ENCODE measurements at regions not wholly inside any gene's neighbourhood (a gene's known extent, or its start where the extent isn't known, plus 50 kb on each side); places are given as distances from the start of the nearest gene placed in this dataset.

GRCh38 chr9:126067031-126067734 is 259.4 kb upstream of the MVB12B start:
- no peak overlapping the region for H4K91ac ChIP-seq (replicated peaks; ENCODE audit: insufficient read length, low read length)
- H3K23me2 ChIP-seq (ENCODE audit: low read depth, low read length), result no peaks in the 10 kb centered on the region
- H2AK5ac ChIP-seq (ENCODE audit: low read depth, low read length), result no peak overlapping the region
- FAIRE-seq (no peak), DNase-seq (ENCODE audit: low read depth in 1 of 2, low spot score in 2 of 2) (no peak)
- H2BK120ac ChIP-seq (replicated peaks; ENCODE audit: low read depth, low read length), result no peak overlapping the region
- no peak for TF ChIP-seq KDM4A (IDR thresholded peaks at IDR 0.05; ENCODE audit: low read depth, low read length, severe bottlenecking)
- no peak for TF ChIP-seq CTCF (IDR thresholded peaks at IDR 0.05; ENCODE audit: control extremely low read depth in 1 of 3, insufficient read depth in 1 of 3, low read depth in 1 of 3, low read length in 3 of 3)
- TF ChIP-seq TEAD4 (IDR thresholded peaks at IDR 0.05; ENCODE audit: low read depth, low read length), result no peak
- TF ChIP-seq GTF2F1 (IDR thresholded peaks at IDR 0.05; ENCODE audit: borderline replicate concordance, low read depth, low read length), result no peak
- TF ChIP-seq POLR2AphosphoS5 (IDR thresholded peaks at IDR 0.05; ENCODE audit: low read depth, low read length), result no peak
- no peaks in the 10 kb centered on the region for H3K9me3 ChIP-seq (ENCODE audit: insufficient read depth in 2 of 2, low read depth in 1 of 2, low read length in 1 of 2)
- H3K79me1 ChIP-seq (ENCODE audit: low read depth, low read length), result no peaks in the 10 kb centered on the region
- no peak overlapping the region for H3K4ac ChIP-seq (replicated peaks; ENCODE audit: insufficient read length, low read depth, low read length)
- H2AFZ ChIP-seq (ENCODE audit: low read length), result 0 out of 2 replicates have a peak overlapping the region, but pooled peaks have one; percentile 7
- H4K20me1 ChIP-seq (replicated peaks in 1 of 2; ENCODE audit: control insufficient read depth in 1 of 2, insufficient read depth in 2 of 2, low read length in 2 of 2), result no peaks in the 10 kb centered on the region
- no peak overlapping the region for H2BK15ac ChIP-seq (ENCODE audit: low read length)
- H3K18ac ChIP-seq (ENCODE audit: extremely low read depth, low read length), result no peak overlapping the region
- no peaks in the 10 kb centered on the region for H3K27me3 ChIP-seq (replicated peaks in 1 of 4; ENCODE audit: control insufficient read depth in 3 of 4, extremely low read depth in 1 of 4, insufficient read depth in 3 of 4, low read length in 3 of 4)
- CTCF ChIA-PET (ENCODE audit: partially characterized antibody), result interaction anchor here (0.8 to 1.4 kb wide), 4 partner anchors 9 to 163 kb away, joined by 3 to 6 read pairs (median 3); no protein-coding TSS in a partner anchor
- H2BK12ac ChIP-seq (ENCODE audit: low read depth, low read length), result no peak overlapping the region
- H2BK20ac ChIP-seq (ENCODE audit: low read length), result no peak overlapping the region
- peaks cover 0 to 2% (median 0%) of the 10 kb centered on the region in 4 experiments; a peak in 1 of 7 replicates for H3K4me1 ChIP-seq (replicated peaks in 1 of 4; ENCODE audit: control insufficient read depth in 3 of 4, insufficient read depth in 4 of 4, low read length in 3 of 4)
- no peak overlapping the region for H3K27ac ChIP-seq (ENCODE audit: low read depth, low read length)
- H3K79me2 ChIP-seq (ENCODE audit: control insufficient read depth in 1 of 2, insufficient read depth in 2 of 2, low read length in 2 of 2), result no peaks in the 10 kb centered on the region
- H3K56ac ChIP-seq (replicated peaks; ENCODE audit: insufficient read length, low read depth, low read length), result no peak overlapping the region
- H3K36me3 ChIP-seq (ENCODE audit: control insufficient read depth in 2 of 4, insufficient read depth in 4 of 4, low read length in 3 of 4), result no peaks in the 10 kb centered on the region
- POLR2A ChIA-PET (ENCODE audit: partially characterized antibody), result interaction anchor here (0.6 to 1.1 kb wide), 2 partner anchors 14 to 15 kb away, joined by 3 to 4 read pairs; no protein-coding TSS in a partner anchor
- no peak overlapping the region for H4K8ac ChIP-seq (ENCODE audit: extremely low read depth, insufficient read depth, low read length)
- H3K4me2 ChIP-seq (ENCODE audit: insufficient read depth in 1 of 2, low read depth in 2 of 2, low read length in 2 of 2), result no peak overlapping the region
- H3K14ac ChIP-seq (ENCODE audit: insufficient read length), result no peak overlapping the region
- H4K5ac ChIP-seq (ENCODE audit: insufficient read length, low read depth, low read length), result no peak overlapping the region
- no peak overlapping the region for H3K23ac ChIP-seq (ENCODE audit: insufficient read length)
- H2BK5ac ChIP-seq (ENCODE audit: low read depth, low read length), result no peak overlapping the region
- 85% methylated on average over 3 of the region's 4 CpGs; no CpG with 5 or more reads in 1 of the 2 experiments for WGBS, 2 experiments (ENCODE audit: extremely low coverage in 1 of 2, insufficient coverage in 1 of 2, insufficient read length in 1 of 2, insufficient replicate concordance in 2 of 2, low coverage in 1 of 2, low lambda C conversion rate in 2 of 2, missing lambda C conversion rate in 1 of 2)
- H3K9ac ChIP-seq (replicated peaks in 1 of 4; ENCODE audit: extremely low read depth in 1 of 4, low read depth in 3 of 4, low read length in 3 of 4), result no peak overlapping the region
- H3K4me3 ChIP-seq (ENCODE audit: extremely low read depth in 1 of 4, insufficient read depth in 2 of 4, low read depth in 3 of 4, low read length in 4 of 4), result no peak overlapping the region
